Spleen (tissue), 7 donors: ENCODE measurements at regions not wholly inside any gene's neighbourhood (a gene's known extent, or its start where the extent isn't known, plus 50 kb on each side); places are given as distances from the start of the nearest gene placed in this dataset.

ENCODE experiments used
- POLR2A ChIP-seq, 3 donors: fragments of 450-650 bp; IDR thresholded peaks; one replicate each; pipeline ENCODE4 v1.5.1; 2017; ENCODE audit warnings: antibody characterized with exemption in 3 of 3, mild to moderate bottlenecking in 1 of 3
- POLR2AphosphoS5 ChIP-seq, 3 donors: sonication (generic); formaldehyde crosslinking; IDR thresholded peaks; one replicate each; pipeline ENCODE4 v1.5.1; 2017; ENCODE audit warnings: antibody characterized with exemption in 3 of 3
- TF ChIP-seq, protein P1 (sequence below), 11 experiments: fragments of 200-600 bp in 7 of 11; fragments of 450-650 bp in 4 of 11; sonication (generic) in 4 of 11; IDR thresholded peaks in 8 of 11; conservative IDR thresholded peaks in 3 of 11; 1 replicate in 7 of 11; 2 replicates in 4 of 11; pipeline versions ENCODE4 v1.4.0 to v1.8.0; 2016 to 2021; ENCODE audit warnings: antibody characterized with exemption in 11 of 11, inconsistent platforms in 4 of 11, mild to moderate bottlenecking in 1 of 11
- donor health status: DM: no; HTN: no; CAD: no; lungs with moderate emphysema.
- donor health status: DM: no; HTN: no; CAD: no.
- donor health status: DM: no; HTN: no; CAD: no.

DNA sequence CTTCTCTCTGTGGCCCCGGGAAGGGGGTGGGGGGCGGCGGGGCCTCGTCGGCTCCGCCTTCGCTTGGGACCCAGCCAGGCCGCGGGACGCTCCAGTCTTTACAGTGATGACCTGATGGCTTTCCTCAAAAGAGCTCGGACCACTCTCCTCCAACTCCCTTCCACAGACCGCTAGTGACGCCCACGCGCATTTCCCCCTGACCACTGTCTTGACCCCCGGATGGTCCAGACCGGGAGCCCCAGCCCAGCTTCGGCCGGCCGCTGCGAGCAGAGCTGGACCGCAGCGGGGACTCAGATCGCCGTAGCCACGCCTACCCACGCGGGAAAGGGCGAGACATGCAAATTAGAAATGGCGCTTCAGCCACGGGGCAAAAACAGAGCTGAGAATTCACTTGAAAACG lies 81.6 kb upstream of the RNU2-1 start:
- TF ChIP-seq, protein P1, sequence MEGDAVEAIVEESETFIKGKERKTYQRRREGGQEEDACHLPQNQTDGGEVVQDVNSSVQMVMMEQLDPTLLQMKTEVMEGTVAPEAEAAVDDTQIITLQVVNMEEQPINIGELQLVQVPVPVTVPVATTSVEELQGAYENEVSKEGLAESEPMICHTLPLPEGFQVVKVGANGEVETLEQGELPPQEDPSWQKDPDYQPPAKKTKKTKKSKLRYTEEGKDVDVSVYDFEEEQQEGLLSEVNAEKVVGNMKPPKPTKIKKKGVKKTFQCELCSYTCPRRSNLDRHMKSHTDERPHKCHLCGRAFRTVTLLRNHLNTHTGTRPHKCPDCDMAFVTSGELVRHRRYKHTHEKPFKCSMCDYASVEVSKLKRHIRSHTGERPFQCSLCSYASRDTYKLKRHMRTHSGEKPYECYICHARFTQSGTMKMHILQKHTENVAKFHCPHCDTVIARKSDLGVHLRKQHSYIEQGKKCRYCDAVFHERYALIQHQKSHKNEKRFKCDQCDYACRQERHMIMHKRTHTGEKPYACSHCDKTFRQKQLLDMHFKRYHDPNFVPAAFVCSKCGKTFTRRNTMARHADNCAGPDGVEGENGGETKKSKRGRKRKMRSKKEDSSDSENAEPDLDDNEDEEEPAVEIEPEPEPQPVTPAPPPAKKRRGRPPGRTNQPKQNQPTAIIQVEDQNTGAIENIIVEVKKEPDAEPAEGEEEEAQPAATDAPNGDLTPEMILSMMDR (IDR thresholded peaks at IDR 0.05 in 8 of 11, conservative IDR thresholded peaks at IDR 0.05 in 3 of 11): no peak
- TF ChIP-seq POLR2A (IDR thresholded peaks at IDR 0.05) (no peak), POLR2AphosphoS5 (IDR thresholded peaks at IDR 0.05) (no peak)
